ENCODE measurements at regions not wholly inside any gene's neighbourhood (a gene's known extent, or its start where the extent isn't known, plus 50 kb on each side); places are given as distances from the start of the nearest gene placed in this dataset.

- Mint-ChIP-seq H3K4me3 (no peak overlapping the region), H3K27ac (no peak overlapping the region), H3K4me1 (no peaks in the 10 kb centered on the region), H3K9me3 (peaks cover 0 to 3% (median 2%) of the 10 kb centered on the region in 7 donors), H3K27me3 (peaks cover 13 to 46% (median 15%) of the 10 kb centered on the region in 3 donors), H3K36me3 (no peaks in the 10 kb centered on the region)
- ATAC-seq (ENCODE audit: low read depth in 2 of 2), result no peak
- DNase-seq, result no peak
Measured at GRCh38 chr14:101374373-101375338, 186.6 kb upstream of the DIO3 start.

- ATAC-seq (ENCODE audit: low read depth in 2 of 2), result no peak
- Mint-ChIP-seq H3K9me3 (peaks cover 0 to 19% (median 9%) of the 10 kb centered on the region in 7 donors), H3K27me3 (peaks cover 15 to 34% (median 16%) of the 10 kb centered on the region in 3 donors), H3K4me1 (no peaks in the 10 kb centered on the region), H3K27ac (peak overlapping the region in 1 of 6 donors; percentile 44), H3K36me3 (no peaks in the 10 kb centered on the region), H3K4me3 (no peak overlapping the region)
- no peak for DNase-seq
Measured at GRCh38 chr14:101377069-101377468, 184.2 kb upstream of the DIO3 start.

- ATAC-seq (ENCODE audit: low read depth in 2 of 2) (no peak), DNase-seq (no peak)
- H3K4me3 Mint-ChIP-seq, result no peak overlapping the region
- H3K27ac Mint-ChIP-seq, result no peak overlapping the region
- peaks cover 2 to 17% (median 13%) of the 10 kb centered on the region in 3 donors for H3K27me3 Mint-ChIP-seq
- H3K9me3 Mint-ChIP-seq, result peaks cover 7 to 44% (median 23%) of the 10 kb centered on the region in 7 donors
- peaks cover 12 to 14% of the 10 kb centered on the region in 2 donors for H3K36me3 Mint-ChIP-seq
- H3K4me1 Mint-ChIP-seq, result no peaks in the 10 kb centered on the region
Measured at GRCh38 chr14:101379842-101380241, 181.5 kb upstream of the DIO3 start.

- peaks cover 7 to 47% (median 24%) of the 10 kb centered on the region in 7 donors for H3K9me3 Mint-ChIP-seq
- ATAC-seq (ENCODE audit: low read depth in 2 of 2), result no peak
- peak overlapping the region in 1 of 8 donors; percentile 48 for H3K4me3 Mint-ChIP-seq
Measured at GRCh38 chr14:101380512-101380911, 180.8 kb upstream of the DIO3 start.

GRCh38 chr14:101380940-101381339 lies 180.4 kb upstream of the DIO3 start:
- ATAC-seq (ENCODE audit: low read depth in 2 of 2) (no peak), DNase-seq (no peak)
- Mint-ChIP-seq H3K36me3 (peaks cover 14 to 15% of the 10 kb centered on the region in 2 donors), H3K27ac (no peak overlapping the region), H3K27me3 (peaks cover 0 to 9% (median 7%) of the 10 kb centered on the region in 3 donors), H3K4me3 (no peak overlapping the region), H3K9me3 (peaks cover 7 to 50% (median 24%) of the 10 kb centered on the region in 7 donors), H3K4me1 (no peaks in the 10 kb centered on the region)

More at GRCh38 chr14:101380512-101380911, 180.8 kb upstream of the DIO3 start:
- H3K4me1 Mint-ChIP-seq, result no peaks in the 10 kb centered on the region
- H3K36me3 Mint-ChIP-seq, result peaks cover 14 to 15% of the 10 kb centered on the region in 2 donors
- peaks cover 0 to 13% (median 10%) of the 10 kb centered on the region in 3 donors for H3K27me3 Mint-ChIP-seq
- H3K27ac Mint-ChIP-seq, result no peak overlapping the region
- DNase-seq, result no peak

- ATAC-seq (ENCODE audit: low read depth in 2 of 2) (no peak), DNase-seq (no peak)
- no peak overlapping the region for H3K27ac Mint-ChIP-seq
- H3K4me3 Mint-ChIP-seq, result no peak overlapping the region
- peaks cover 0 to 9% (median 0%) of the 10 kb centered on the region in 3 donors for H3K27me3 Mint-ChIP-seq
- no peaks in the 10 kb centered on the region for H3K4me1 Mint-ChIP-seq
- peaks cover 14 to 15% of the 10 kb centered on the region in 2 donors for H3K36me3 Mint-ChIP-seq
- peaks cover 11 to 60% (median 30%) of the 10 kb centered on the region in 7 donors for H3K9me3 Mint-ChIP-seq
Measured at GRCh38 chr14:101383737-101384338, 177.5 kb upstream of the DIO3 start.

GRCh38 chr14:101394374-101394773 lies 166.9 kb upstream of the DIO3 start:
- no peak overlapping the region for H3K4me3 Mint-ChIP-seq
- peaks cover 0 to 18% of the 10 kb centered on the region in 2 donors for H3K36me3 Mint-ChIP-seq
- ATAC-seq (ENCODE audit: low read depth in 2 of 2), result no peak
- H3K9me3 Mint-ChIP-seq, result peaks cover 2 to 20% (median 6%) of the 10 kb centered on the region in 7 donors
- H3K27ac Mint-ChIP-seq, result no peak overlapping the region
- H3K27me3 Mint-ChIP-seq, result peaks cover 44 to 54% (median 46%) of the 10 kb centered on the region in 3 donors
- peaks cover 0 to under 1% (median under 1%) of the 10 kb centered on the region in 3 donors for H3K4me1 Mint-ChIP-seq
- DNase-seq, result no peak

GRCh38 chr14:101395779-101396178 lies 165.5 kb upstream of the DIO3 start:
- DNase-seq (no peak), ATAC-seq (ENCODE audit: low read depth in 2 of 2) (no peak)
- peaks cover 2 to 20% (median 6%) of the 10 kb centered on the region in 7 donors for H3K9me3 Mint-ChIP-seq
- H3K36me3 Mint-ChIP-seq, result peaks cover 0 to 18% of the 10 kb centered on the region in 2 donors
- no peak overlapping the region for H3K4me3 Mint-ChIP-seq
- H3K4me1 Mint-ChIP-seq, result peaks cover 6 to 14% (median 13%) of the 10 kb centered on the region in 3 donors
- no peak overlapping the region for H3K27ac Mint-ChIP-seq
- peaks cover 46 to 68% (median 60%) of the 10 kb centered on the region in 3 donors for H3K27me3 Mint-ChIP-seq

- DNase-seq, result no peak
- no peak overlapping the region for H3K4me3 Mint-ChIP-seq
- no peak for ATAC-seq (ENCODE audit: low read depth in 2 of 2)
- peaks cover 10 to 24% (median 17%) of the 10 kb centered on the region in 3 donors for H3K4me1 Mint-ChIP-seq
- peaks cover 47 to 60% (median 58%) of the 10 kb centered on the region in 3 donors for H3K27me3 Mint-ChIP-seq
- no peak overlapping the region for H3K27ac Mint-ChIP-seq
- H3K9me3 Mint-ChIP-seq, result peaks cover 0 to 8% (median 2%) of the 10 kb centered on the region in 7 donors
- H3K36me3 Mint-ChIP-seq, result peaks cover 0 to 10% of the 10 kb centered on the region in 2 donors
Measured at GRCh38 chr14:101397206-101397605, 164.1 kb upstream of the DIO3 start.

GRCh38 chr14:101398011-101398410 lies 163.3 kb upstream of the DIO3 start:
- Mint-ChIP-seq H3K27me3 (peaks cover 46 to 64% (median 54%) of the 10 kb centered on the region in 3 donors), H3K27ac (no peak overlapping the region)
- no peak for DNase-seq

GRCh38 chr14:101399737-101400517 lies 161.4 kb upstream of the DIO3 start:
- Mint-ChIP-seq H3K9me3 (peaks cover 0 to 1% (median 0%) of the 10 kb centered on the region in 7 donors), H3K4me3 (peak overlapping the region in 4 of 8 donors; percentile 24 to 70 (median 62))

More at GRCh38 chr14:101398011-101398410, 163.3 kb upstream of the DIO3 start:
- Mint-ChIP-seq H3K36me3 (peaks cover 0 to 5% of the 10 kb centered on the region in 2 donors), H3K9me3 (peaks cover 0 to 3% (median 2%) of the 10 kb centered on the region in 7 donors), H3K4me1 (peaks cover 10 to 24% (median 17%) of the 10 kb centered on the region in 3 donors), H3K4me3 (no peak overlapping the region)
- ATAC-seq (ENCODE audit: low read depth in 2 of 2), result no peak

GRCh38 chr14:101400830-101401229 lies 160.5 kb upstream of the DIO3 start:
- ATAC-seq (ENCODE audit: low read depth in 2 of 2), result peak in 1 of 2 donors; percentile 37
- Mint-ChIP-seq H3K4me1 (peaks cover 10 to 24% (median 17%) of the 10 kb centered on the region in 3 donors), H3K9me3 (no peaks in the 10 kb centered on the region), H3K4me3 (peak overlapping the region in 6 of 8 donors; percentile 4 to 80 (median 52)), H3K27ac (peak overlapping the region in 2 of 6 donors; percentile 36 to 39), H3K27me3 (peaks cover 26 to 62% (median 30%) of the 10 kb centered on the region in 3 donors), H3K36me3 (no peaks in the 10 kb centered on the region)
- DNase-seq, result no peak

More at GRCh38 chr14:101399737-101400517, 161.4 kb upstream of the DIO3 start:
- DNase-seq (no peak), ATAC-seq (ENCODE audit: low read depth in 2 of 2) (no peak)
- peaks cover 10 to 24% (median 17%) of the 10 kb centered on the region in 3 donors for H3K4me1 Mint-ChIP-seq
- peak overlapping the region in 1 of 6 donors; percentile 36 for H3K27ac Mint-ChIP-seq
- H3K36me3 Mint-ChIP-seq, result no peaks in the 10 kb centered on the region
- H3K27me3 Mint-ChIP-seq, result peaks cover 32 to 57% (median 34%) of the 10 kb centered on the region in 3 donors

All from naive B cell (primary cell).